ENCODE measurements at regions not wholly inside any gene's neighbourhood (a gene's known extent, or its start where the extent isn't known, plus 50 kb on each side); places are given as distances from the start of the nearest gene placed in this dataset.

DNA sequence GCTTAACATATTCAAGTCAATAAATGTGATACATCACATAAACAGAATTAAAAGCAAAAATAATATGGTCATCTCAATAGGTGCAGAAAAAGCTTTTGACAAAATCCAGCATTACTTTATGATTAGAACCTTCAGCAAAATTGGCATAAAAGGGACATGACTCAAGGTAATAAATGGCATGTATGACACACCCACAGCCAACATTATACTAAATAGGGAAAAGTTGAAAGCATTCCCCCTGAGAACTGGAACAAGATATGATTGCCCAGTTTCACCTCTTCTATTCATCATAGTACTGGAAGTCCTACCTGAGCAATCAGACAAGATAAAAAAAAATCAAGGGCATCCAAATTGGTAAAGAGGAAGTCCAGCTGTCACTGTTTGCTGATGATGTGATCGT, 594.7 kb downstream of the DIPK2A start:
- peaks cover 5% of the 10 kb centered on the region for H3K9me3 Mint-ChIP-seq
- H3K27me3 Mint-ChIP-seq (ENCODE audit: low read depth) = no peaks in the 10 kb centered on the region
- H3K4me3 Mint-ChIP-seq = no peak overlapping the region
- TF ChIP-seq, protein P1, sequence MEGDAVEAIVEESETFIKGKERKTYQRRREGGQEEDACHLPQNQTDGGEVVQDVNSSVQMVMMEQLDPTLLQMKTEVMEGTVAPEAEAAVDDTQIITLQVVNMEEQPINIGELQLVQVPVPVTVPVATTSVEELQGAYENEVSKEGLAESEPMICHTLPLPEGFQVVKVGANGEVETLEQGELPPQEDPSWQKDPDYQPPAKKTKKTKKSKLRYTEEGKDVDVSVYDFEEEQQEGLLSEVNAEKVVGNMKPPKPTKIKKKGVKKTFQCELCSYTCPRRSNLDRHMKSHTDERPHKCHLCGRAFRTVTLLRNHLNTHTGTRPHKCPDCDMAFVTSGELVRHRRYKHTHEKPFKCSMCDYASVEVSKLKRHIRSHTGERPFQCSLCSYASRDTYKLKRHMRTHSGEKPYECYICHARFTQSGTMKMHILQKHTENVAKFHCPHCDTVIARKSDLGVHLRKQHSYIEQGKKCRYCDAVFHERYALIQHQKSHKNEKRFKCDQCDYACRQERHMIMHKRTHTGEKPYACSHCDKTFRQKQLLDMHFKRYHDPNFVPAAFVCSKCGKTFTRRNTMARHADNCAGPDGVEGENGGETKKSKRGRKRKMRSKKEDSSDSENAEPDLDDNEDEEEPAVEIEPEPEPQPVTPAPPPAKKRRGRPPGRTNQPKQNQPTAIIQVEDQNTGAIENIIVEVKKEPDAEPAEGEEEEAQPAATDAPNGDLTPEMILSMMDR (IDR thresholded peaks at IDR 0.05; ENCODE audit: unreplicated experiment in 3 of 3) = no peak
- peaks cover 5% of the 10 kb centered on the region for H3K4me1 Mint-ChIP-seq
- no peaks in the 10 kb centered on the region for H3K36me3 Mint-ChIP-seq (ENCODE audit: low read depth)
- no peak overlapping the region for H3K27ac Mint-ChIP-seq

DNA sequence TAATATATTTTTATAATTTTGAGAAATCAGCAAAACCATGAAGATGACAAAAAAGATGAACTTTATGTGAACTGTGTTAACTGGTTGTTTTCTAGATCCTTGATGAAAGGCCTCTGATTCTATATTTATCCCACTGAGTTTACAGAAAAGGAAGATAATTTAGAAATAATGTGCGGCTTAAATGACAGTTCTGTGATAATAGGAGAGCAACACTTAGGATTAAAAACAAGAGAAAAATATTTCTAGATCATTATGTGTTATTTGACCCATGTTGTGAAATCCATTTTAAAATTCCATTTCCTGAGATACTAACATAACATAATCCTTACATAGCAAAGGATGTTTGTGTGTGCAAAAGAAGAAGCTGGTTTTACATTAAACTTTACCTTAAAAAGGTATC, 598.0 kb downstream of the DIPK2A start:
- TF ChIP-seq, protein P1 (IDR thresholded peaks at IDR 0.05; ENCODE audit: unreplicated experiment in 3 of 3) = no peak
- no peak overlapping the region for H3K4me3 Mint-ChIP-seq
- H3K27ac Mint-ChIP-seq = no peak overlapping the region
- H3K9me3 Mint-ChIP-seq = peaks cover 5% of the 10 kb centered on the region
- H3K36me3 Mint-ChIP-seq (ENCODE audit: low read depth) = no peaks in the 10 kb centered on the region
- H3K4me1 Mint-ChIP-seq = no peaks in the 10 kb centered on the region
- no peaks in the 10 kb centered on the region for H3K27me3 Mint-ChIP-seq (ENCODE audit: low read depth)

DNA sequence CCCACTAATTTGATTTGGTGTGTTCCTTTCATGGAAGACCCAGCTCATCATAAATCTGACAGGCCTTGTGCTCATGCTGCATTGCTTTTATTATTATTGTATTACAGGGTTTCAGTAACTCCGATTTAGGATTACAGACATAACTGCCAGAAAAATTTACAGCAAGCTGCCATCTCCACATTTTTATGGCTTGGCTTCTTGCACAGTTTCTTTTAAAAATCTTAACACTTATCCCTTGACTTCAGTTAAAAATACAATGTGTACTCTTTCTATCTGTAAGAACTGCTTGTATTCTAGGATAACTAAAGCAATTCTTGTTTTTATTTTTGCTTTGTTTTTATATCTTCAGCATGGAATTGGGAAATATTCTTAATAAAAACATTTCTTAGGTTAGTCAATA, 612.2 kb downstream of the DIPK2A start:
- Mint-ChIP-seq H3K4me3 (no peak overlapping the region), H3K4me1 (no peaks in the 10 kb centered on the region), H3K9me3 (peaks cover 22% of the 10 kb centered on the region), H3K36me3 (ENCODE audit: low read depth) (no peaks in the 10 kb centered on the region), H3K27ac (no peak overlapping the region), H3K27me3 (ENCODE audit: low read depth) (no peaks in the 10 kb centered on the region)
- TF ChIP-seq, protein P1 (IDR thresholded peaks at IDR 0.05; ENCODE audit: unreplicated experiment in 3 of 3) = no peak

DNA sequence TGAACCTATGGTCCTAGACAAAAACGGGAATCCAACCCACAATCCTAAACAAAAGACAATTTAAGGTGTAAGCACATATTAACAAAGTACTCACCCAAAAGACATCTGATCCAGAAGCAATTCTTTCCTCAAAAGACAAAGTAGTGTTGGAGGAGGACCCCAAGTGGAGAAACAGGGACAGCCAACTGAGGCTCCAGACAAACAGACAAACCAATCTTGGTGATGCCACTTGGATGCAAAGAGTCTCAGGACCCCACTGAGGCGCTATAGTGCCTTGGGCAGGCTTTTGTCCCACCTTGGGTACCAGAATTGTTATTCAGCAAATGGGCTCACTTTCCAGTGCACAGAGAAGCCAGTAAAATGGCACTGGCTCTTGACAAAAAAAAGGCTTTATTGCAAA, 613.8 kb downstream of the DIPK2A start:
- Mint-ChIP-seq H3K9me3 (peaks cover 22% of the 10 kb centered on the region), H3K27ac (no peak overlapping the region), H3K4me1 (no peaks in the 10 kb centered on the region), H3K36me3 (ENCODE audit: low read depth) (no peaks in the 10 kb centered on the region), H3K4me3 (no peak overlapping the region), H3K27me3 (ENCODE audit: low read depth) (no peaks in the 10 kb centered on the region)
- TF ChIP-seq, protein P1 (IDR thresholded peaks at IDR 0.05; ENCODE audit: unreplicated experiment in 3 of 3) = no peak

DNA sequence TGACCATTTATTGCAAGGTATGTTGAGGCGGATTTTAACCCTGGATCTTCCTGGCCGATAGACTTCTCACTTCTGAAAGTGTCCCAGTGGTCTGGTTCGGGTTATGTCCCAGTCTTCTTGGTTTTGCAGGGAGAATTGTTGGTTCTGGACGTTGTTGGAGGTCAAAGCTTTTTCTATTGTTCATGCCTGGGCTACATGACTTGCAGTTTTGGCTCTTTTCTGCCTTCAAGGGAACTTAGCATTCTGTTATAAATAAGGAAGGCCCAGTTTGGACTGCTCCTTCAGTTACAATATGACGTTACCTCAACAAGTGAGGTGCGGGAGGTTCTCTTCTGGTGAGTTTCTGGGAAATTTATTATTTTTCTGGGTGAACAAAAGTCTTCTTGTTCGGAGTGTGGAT, 614.3 kb downstream of the DIPK2A start:
- no peaks in the 10 kb centered on the region for H3K36me3 Mint-ChIP-seq (ENCODE audit: low read depth)
- TF ChIP-seq, protein P1 (IDR thresholded peaks at IDR 0.05; ENCODE audit: unreplicated experiment in 3 of 3) = no peak
- no peaks in the 10 kb centered on the region for H3K4me1 Mint-ChIP-seq
- H3K9me3 Mint-ChIP-seq = peaks cover 19% of the 10 kb centered on the region
- H3K27ac Mint-ChIP-seq = no peak overlapping the region
- no peaks in the 10 kb centered on the region for H3K27me3 Mint-ChIP-seq (ENCODE audit: low read depth)
- H3K4me3 Mint-ChIP-seq = no peak overlapping the region

DNA sequence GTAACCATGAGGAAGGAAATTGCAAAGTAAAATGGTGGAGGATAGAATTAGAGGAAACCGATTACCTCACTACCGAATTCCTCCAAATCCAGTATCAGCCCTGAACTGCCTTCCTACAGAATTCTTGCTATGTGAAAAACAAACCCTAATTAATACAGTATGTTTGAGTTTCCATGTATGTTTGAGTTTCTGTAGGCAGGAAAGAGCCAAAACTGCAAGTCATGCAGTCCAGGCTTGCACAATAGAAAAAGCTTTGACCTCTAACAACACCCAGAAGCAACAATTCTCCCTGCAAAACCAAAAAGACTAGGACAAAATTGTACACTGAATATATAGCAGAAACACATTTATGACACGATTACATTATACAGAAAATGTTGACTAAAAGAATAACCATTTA, 614.8 kb downstream of the DIPK2A start:
- H3K4me3 Mint-ChIP-seq = no peak overlapping the region
- no peaks in the 10 kb centered on the region for H3K27me3 Mint-ChIP-seq (ENCODE audit: low read depth)
- H3K27ac Mint-ChIP-seq = no peak overlapping the region
- no peaks in the 10 kb centered on the region for H3K36me3 Mint-ChIP-seq (ENCODE audit: low read depth)
- H3K9me3 Mint-ChIP-seq = peaks cover 18% of the 10 kb centered on the region
- H3K4me1 Mint-ChIP-seq = no peaks in the 10 kb centered on the region
- TF ChIP-seq, protein P1 (IDR thresholded peaks at IDR 0.05; ENCODE audit: unreplicated experiment in 3 of 3) = no peak
